OCI-LY7 (cell line): ENCODE measurements at regions not wholly inside any gene's neighbourhood (a gene's known extent, or its start where the extent isn't known, plus 50 kb on each side); places are given as distances from the start of the nearest gene placed in this dataset.

Source experiments
- EZH2phosphoT487 ChIP-seq: fragments of 200-600 bp; sonication (generic); IDR thresholded peaks from 2 replicates; pipeline ENCODE4 v1.6.1; 2018; ENCODE audit warnings: low read depth, borderline replicate concordance, mild to moderate bottlenecking, mixed run types, antibody characterized with exemption, low read length, moderate library complexity, mixed read lengths
- TF ChIP-seq, protein P1 (sequence below): fragments of 200-600 bp; sonication (generic); conservative IDR thresholded peaks from 2 replicates; pipeline ENCODE4 v1.5.1; 2014; ENCODE audit warnings: mild to moderate bottlenecking, antibody characterized with exemption, low read length, moderate library complexity, mixed read lengths

GRCh38 chr13:111904701-111905608, 162.0 kb upstream of the SOX1 start:
- TF ChIP-seq, protein P1, sequence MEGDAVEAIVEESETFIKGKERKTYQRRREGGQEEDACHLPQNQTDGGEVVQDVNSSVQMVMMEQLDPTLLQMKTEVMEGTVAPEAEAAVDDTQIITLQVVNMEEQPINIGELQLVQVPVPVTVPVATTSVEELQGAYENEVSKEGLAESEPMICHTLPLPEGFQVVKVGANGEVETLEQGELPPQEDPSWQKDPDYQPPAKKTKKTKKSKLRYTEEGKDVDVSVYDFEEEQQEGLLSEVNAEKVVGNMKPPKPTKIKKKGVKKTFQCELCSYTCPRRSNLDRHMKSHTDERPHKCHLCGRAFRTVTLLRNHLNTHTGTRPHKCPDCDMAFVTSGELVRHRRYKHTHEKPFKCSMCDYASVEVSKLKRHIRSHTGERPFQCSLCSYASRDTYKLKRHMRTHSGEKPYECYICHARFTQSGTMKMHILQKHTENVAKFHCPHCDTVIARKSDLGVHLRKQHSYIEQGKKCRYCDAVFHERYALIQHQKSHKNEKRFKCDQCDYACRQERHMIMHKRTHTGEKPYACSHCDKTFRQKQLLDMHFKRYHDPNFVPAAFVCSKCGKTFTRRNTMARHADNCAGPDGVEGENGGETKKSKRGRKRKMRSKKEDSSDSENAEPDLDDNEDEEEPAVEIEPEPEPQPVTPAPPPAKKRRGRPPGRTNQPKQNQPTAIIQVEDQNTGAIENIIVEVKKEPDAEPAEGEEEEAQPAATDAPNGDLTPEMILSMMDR, result no peak
- no peak for TF ChIP-seq EZH2phosphoT487
